ENCODE measurements at regions not wholly inside any gene's neighbourhood (a gene's known extent, or its start where the extent isn't known, plus 50 kb on each side); places are given as distances from the start of the nearest gene placed in this dataset.

DNA sequence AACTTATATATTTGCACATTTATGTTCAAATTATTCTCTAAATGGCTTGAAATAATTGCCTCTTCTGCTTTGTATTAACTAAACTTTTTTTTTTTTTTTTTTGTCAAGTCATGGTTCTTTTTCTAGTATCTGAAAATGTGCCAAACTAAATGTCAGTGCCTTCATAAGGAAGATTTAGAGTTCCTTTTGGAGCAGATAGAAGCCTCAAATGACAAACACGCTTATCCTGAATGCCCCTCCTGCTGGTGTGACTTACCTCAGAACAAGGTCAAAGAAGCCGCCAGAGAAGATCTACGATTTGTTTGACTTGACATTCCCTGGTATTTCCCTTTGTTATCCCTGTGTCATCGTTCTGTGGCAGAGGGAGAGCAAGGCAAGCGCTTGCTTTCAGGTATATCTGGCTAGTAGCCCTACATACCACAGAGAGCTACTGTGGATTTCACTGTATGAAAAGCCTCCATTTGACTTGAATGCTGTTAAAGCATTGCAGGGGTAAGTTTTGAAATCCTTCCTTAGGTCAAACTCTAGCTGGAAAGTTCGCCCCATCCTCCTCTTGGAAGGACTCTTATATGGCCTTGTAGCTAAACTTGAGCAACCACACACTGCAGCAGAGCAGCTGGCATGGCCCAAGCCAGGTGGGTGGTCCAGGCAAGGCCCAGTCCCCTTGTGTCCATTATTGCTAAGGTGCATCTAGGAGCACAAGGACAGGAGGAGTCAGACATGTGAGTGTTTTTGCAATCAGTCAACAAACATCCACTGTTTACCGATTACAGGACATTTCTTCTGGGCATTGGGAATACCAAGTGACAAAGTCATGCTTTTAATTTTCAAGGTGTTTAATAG lies 285.4 kb upstream of the USP25 start:
- DNase-seq (ENCODE audit: low read depth in 1 of 2, low spot score in 1 of 2) = no peak
- Histone ChIP-seq H3K4me3 (replicated peaks; ENCODE audit: insufficient read depth, low read length) (no peak overlapping the region), H3K27ac (replicated peaks) (no peak overlapping the region), H3K27me3 (ENCODE audit: insufficient read depth, poor library complexity, severe bottlenecking) (no peaks in the 10 kb centered on the region)
- TF ChIP-seq POLR2AphosphoS5 (IDR thresholded peaks at IDR 0.05; ENCODE audit: low read depth) (no peak), GABPA (IDR thresholded peaks at IDR 0.05; ENCODE audit: low read depth) (no peak), SPI1 (IDR thresholded peaks at IDR 0.05; ENCODE audit: borderline replicate concordance, low read depth) (no peak)
- TF ChIP-seq, protein P1, sequence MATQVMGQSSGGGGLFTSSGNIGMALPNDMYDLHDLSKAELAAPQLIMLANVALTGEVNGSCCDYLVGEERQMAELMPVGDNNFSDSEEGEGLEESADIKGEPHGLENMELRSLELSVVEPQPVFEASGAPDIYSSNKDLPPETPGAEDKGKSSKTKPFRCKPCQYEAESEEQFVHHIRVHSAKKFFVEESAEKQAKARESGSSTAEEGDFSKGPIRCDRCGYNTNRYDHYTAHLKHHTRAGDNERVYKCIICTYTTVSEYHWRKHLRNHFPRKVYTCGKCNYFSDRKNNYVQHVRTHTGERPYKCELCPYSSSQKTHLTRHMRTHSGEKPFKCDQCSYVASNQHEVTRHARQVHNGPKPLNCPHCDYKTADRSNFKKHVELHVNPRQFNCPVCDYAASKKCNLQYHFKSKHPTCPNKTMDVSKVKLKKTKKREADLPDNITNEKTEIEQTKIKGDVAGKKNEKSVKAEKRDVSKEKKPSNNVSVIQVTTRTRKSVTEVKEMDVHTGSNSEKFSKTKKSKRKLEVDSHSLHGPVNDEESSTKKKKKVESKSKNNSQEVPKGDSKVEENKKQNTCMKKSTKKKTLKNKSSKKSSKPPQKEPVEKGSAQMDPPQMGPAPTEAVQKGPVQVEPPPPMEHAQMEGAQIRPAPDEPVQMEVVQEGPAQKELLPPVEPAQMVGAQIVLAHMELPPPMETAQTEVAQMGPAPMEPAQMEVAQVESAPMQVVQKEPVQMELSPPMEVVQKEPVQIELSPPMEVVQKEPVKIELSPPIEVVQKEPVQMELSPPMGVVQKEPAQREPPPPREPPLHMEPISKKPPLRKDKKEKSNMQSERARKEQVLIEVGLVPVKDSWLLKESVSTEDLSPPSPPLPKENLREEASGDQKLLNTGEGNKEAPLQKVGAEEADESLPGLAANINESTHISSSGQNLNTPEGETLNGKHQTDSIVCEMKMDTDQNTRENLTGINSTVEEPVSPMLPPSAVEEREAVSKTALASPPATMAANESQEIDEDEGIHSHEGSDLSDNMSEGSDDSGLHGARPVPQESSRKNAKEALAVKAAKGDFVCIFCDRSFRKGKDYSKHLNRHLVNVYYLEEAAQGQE (IDR thresholded peaks at IDR 0.05; ENCODE audit: insufficient replicate concordance, low read depth) = no peak
- TF ChIP-seq, protein P2, sequence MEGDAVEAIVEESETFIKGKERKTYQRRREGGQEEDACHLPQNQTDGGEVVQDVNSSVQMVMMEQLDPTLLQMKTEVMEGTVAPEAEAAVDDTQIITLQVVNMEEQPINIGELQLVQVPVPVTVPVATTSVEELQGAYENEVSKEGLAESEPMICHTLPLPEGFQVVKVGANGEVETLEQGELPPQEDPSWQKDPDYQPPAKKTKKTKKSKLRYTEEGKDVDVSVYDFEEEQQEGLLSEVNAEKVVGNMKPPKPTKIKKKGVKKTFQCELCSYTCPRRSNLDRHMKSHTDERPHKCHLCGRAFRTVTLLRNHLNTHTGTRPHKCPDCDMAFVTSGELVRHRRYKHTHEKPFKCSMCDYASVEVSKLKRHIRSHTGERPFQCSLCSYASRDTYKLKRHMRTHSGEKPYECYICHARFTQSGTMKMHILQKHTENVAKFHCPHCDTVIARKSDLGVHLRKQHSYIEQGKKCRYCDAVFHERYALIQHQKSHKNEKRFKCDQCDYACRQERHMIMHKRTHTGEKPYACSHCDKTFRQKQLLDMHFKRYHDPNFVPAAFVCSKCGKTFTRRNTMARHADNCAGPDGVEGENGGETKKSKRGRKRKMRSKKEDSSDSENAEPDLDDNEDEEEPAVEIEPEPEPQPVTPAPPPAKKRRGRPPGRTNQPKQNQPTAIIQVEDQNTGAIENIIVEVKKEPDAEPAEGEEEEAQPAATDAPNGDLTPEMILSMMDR (IDR thresholded peaks at IDR 0.05; ENCODE audit: insufficient read depth, low read length) = no peak

DNA sequence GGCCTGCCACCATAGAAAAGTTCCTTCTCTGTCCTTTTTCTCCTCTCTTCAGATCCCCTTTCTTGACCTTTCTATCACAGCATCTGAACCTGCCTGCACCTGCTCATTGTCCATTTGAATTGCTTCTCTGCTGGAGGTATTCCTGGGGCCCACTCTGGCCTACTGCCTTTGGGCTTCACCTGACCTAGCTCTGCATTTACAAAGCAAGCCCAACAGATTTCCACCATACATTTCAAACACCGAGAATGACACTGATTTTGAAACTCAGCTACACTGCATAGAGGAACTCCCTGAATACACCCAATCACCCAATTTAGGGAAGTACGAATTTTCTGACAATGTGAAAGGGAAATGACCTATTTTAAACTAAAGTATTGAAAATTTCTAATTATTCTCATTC lies 284.5 kb upstream of the USP25 start:
- DNase-seq (ENCODE audit: low read depth in 1 of 2, low spot score in 1 of 2) = peak in 1 of 2 experiments; percentile 46
- TF ChIP-seq SPI1 (IDR thresholded peaks at IDR 0.05; ENCODE audit: borderline replicate concordance, low read depth) (peak; percentile 76; the same call in 1 of the 2 replicates), GABPA (IDR thresholded peaks at IDR 0.05; ENCODE audit: low read depth) (no peak)
- no peak overlapping the region for H3K27ac ChIP-seq (replicated peaks)

DNA sequence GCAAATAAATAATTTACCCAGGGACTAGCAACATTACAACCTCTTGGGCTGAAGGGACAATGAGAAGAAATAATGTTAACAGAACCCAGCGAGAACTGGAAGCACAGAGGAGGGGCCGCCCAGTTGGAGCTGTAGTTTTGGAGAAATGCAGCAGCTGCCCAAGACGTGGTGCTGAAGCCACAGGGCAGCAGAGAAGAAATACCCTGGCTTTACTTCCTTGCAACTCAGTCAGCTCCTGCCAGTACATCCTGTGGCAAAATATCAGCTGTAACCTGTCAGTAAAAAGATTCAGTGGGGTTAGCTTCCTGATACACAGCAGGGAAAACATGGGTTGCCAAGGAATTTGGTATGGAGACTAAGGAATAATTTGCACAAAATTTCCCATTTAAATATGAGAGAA lies 283.6 kb upstream of the USP25 start:
- TF ChIP-seq GABPA (IDR thresholded peaks at IDR 0.05; ENCODE audit: low read depth) = no peak
- TF ChIP-seq, protein P2 (IDR thresholded peaks at IDR 0.05; ENCODE audit: insufficient read depth, low read length) = no peak
- TF ChIP-seq, protein P1 (IDR thresholded peaks at IDR 0.05; ENCODE audit: insufficient replicate concordance, low read depth) = peak; percentile 66
- no peak for TF ChIP-seq POLR2AphosphoS5 (IDR thresholded peaks at IDR 0.05; ENCODE audit: low read depth)
- no peak for TF ChIP-seq SPI1 (IDR thresholded peaks at IDR 0.05; ENCODE audit: borderline replicate concordance, low read depth)
- H3K27me3 ChIP-seq (ENCODE audit: insufficient read depth, poor library complexity, severe bottlenecking) = no peaks in the 10 kb centered on the region
- H3K4me3 ChIP-seq (replicated peaks; ENCODE audit: insufficient read depth, low read length) = no peak overlapping the region
- H3K27ac ChIP-seq (replicated peaks) = 0 out of 2 replicates have a peak overlapping the region, but pooled peaks have one; percentile 11
- DNase-seq (ENCODE audit: low read depth in 1 of 2, low spot score in 1 of 2) = peak in 1 of 2 experiments; percentile 43

More for the DNA sequence above, 284.5 kb upstream of the USP25 start:
- no peaks in the 10 kb centered on the region for H3K27me3 ChIP-seq (ENCODE audit: insufficient read depth, poor library complexity, severe bottlenecking)
- no peak overlapping the region for H3K4me3 ChIP-seq (replicated peaks; ENCODE audit: insufficient read depth, low read length)

DNA sequence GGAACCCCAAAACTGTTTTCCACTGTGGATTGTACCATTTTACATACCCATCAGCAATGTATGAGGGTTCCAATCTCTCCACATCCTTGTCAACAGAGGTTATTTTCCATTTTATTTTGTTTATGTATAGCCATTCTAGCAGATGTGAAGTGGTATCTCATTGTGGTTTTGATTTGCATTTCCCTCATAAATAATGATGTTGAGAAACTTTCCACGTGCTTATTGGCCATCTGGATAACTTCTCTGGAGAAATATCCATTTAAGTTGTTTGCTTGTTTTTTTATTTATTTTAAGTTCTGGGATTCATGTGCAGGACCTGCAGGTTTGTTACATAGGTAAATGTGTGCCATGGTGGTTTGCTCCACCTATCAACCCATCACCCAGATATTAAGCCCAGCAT lies 280.2 kb upstream of the USP25 start:
- no peak overlapping the region for H3K4me3 ChIP-seq (replicated peaks; ENCODE audit: insufficient read depth, low read length)
- no peaks in the 10 kb centered on the region for H3K27me3 ChIP-seq (ENCODE audit: insufficient read depth, poor library complexity, severe bottlenecking)
- no peak overlapping the region for H3K27ac ChIP-seq (replicated peaks)
- DNase-seq (ENCODE audit: low read depth in 1 of 2, low spot score in 1 of 2) = no peak
- no peak for TF ChIP-seq GABPA (IDR thresholded peaks at IDR 0.05; ENCODE audit: low read depth)
- TF ChIP-seq SPI1 (IDR thresholded peaks at IDR 0.05; ENCODE audit: borderline replicate concordance, low read depth) = no peak
- TF ChIP-seq, protein P2 (IDR thresholded peaks at IDR 0.05; ENCODE audit: insufficient read depth, low read length) = no peak
- TF ChIP-seq POLR2AphosphoS5 (IDR thresholded peaks at IDR 0.05; ENCODE audit: low read depth) = no peak
- TF ChIP-seq, protein P1 (IDR thresholded peaks at IDR 0.05; ENCODE audit: insufficient replicate concordance, low read depth) = no peak
